Panc1 (cell line): ENCODE measurements at regions not wholly inside any gene's neighbourhood (a gene's known extent, or its start where the extent isn't known, plus 50 kb on each side); places are given as distances from the start of the nearest gene placed in this dataset.

Source experiments
- ATAC-seq: fragments of 200-7000 bp; cut with Tn5 transposase; 2 replicates; pipeline ENCODE4 v1.9.1; 2020; ENCODE audit warnings: mild to moderate bottlenecking, moderate library complexity
- BruUV-seq: library from RNA; stranded (reverse); fragments of 400-500 nt; replicated peaks from 2 replicates; lab custom pipeline; 2021; lab: Mats Ljungman, UMichigan
- CTCF ChIA-PET: fragments of 300-600 bp; sonication (Branson Sonifier 250); formaldehyde crosslinking; loops from one replicate; lab custom pipeline; 2022; ENCODE audit warnings: antibody characterized with exemption; lab: Charles Lee
- POLR2A ChIA-PET: fragments of 300-600 bp; sonication (Branson Sonifier 250); formaldehyde crosslinking; loops from one replicate; lab custom pipeline; 2022; ENCODE audit warnings: antibody characterized with exemption; lab: Charles Lee
- DNase-seq: peaks from one replicate; pipeline ENCODE4 v3.0.0-alpha.2; 2010; ENCODE audit warnings: low read depth, low spot score
- H3K27ac ChIP-seq: 2 replicates; pipeline ENCODE4 v1.5.1; 2011; ENCODE audit warnings: mild to moderate bottlenecking, low read length, inconsistent platforms
- H3K27me3 ChIP-seq: fragments of 200-500 bp; sonication (Bioruptor generic); 2 replicates; pipeline ENCODE4 v1.6.0; 2014; ENCODE audit warnings: low read length, inconsistent platforms; ENCODE audit not compliant: control insufficient read depth, insufficient read depth
- H3K36me3 ChIP-seq: fragments of 200-500 bp; sonication (Bioruptor generic); 2 replicates; pipeline ENCODE4 v1.5.1; 2014; ENCODE audit warnings: inconsistent platforms, mild to moderate bottlenecking, low read length, moderate library complexity; ENCODE audit not compliant: control insufficient read depth, insufficient read depth
- H3K4me1 ChIP-seq: 2 replicates; pipeline ENCODE4 v1.5.1; 2011; ENCODE audit warnings: inconsistent platforms, mild to moderate bottlenecking, low read length, moderate library complexity; ENCODE audit not compliant: control insufficient read depth, insufficient read depth
- H3K4me3 ChIP-seq, 2 experiments: 2 replicates each; pipeline ENCODE4 v1.5.1; 2011 to 2012; ENCODE audit warnings: low read depth in 2 of 2, low read length in 2 of 2, mild to moderate bottlenecking in 2 of 2, inconsistent platforms in 1 of 2, moderate library complexity in 1 of 2
- H3K9me3 ChIP-seq: fragments of 200-500 bp; sonication (Bioruptor generic); 2 replicates; pipeline ENCODE4 v1.5.1; 2014; ENCODE audit warnings: low read depth, mild to moderate bottlenecking, inconsistent platforms, low read length, moderate library complexity; ENCODE audit not compliant: control insufficient read depth, insufficient read depth
- CTCF ChIP-seq: fragments of 450-650 bp; IDR thresholded peaks from 2 replicates; pipeline ENCODE4 v1.5.1; 2017; ENCODE audit warnings: mild to moderate bottlenecking
- POLR2AphosphoS5 ChIP-seq: IDR thresholded peaks from 2 replicates; pipeline ENCODE4 v1.6.1; 2012; ENCODE audit warnings: mild to moderate bottlenecking, low read depth, low read length, moderate library complexity
- REST ChIP-seq, 2 experiments: IDR thresholded peaks; 2 replicates each; pipeline ENCODE4 v1.6.1; 2011 to 2012; ENCODE audit warnings: low read depth in 2 of 2, control low read depth in 1 of 2, low read length in 1 of 2, mild to moderate bottlenecking in 1 of 2, moderate library complexity in 1 of 2; ENCODE audit not compliant: insufficient read depth in 1 of 2
- SIN3A ChIP-seq: IDR thresholded peaks from 2 replicates; pipeline ENCODE4 v1.6.1; 2012; ENCODE audit warnings: low read depth, mild to moderate bottlenecking, low read length, moderate library complexity, borderline replicate concordance; ENCODE audit not compliant: insufficient read depth
- TCF7L2 ChIP-seq: IDR thresholded peaks from 2 replicates; pipeline ENCODE4 v1.6.1; 2011; ENCODE audit warnings: mild to moderate bottlenecking, low read depth, low read length, inconsistent platforms
- in situ Hi-C: cut with HindIII; loops from 2 replicates; pipeline ENCODE4 v1.10.0; 2016; ENCODE audit warnings: low sequenced_read_pairs, low pct_unique_long_range_greater_than_20kb
- intact Hi-C: fragments of 100-400 bp; cut with micrococcal nuclease; formaldehyde crosslinking; loops from one replicate; pipeline ENCODE4 v1.10.0; 2022; ENCODE audit not compliant: unreplicated experiment

- in situ Hi-C loops: no loop called here
- TF ChIP-seq REST (IDR thresholded peaks at IDR 0.05; ENCODE audit: insufficient read depth in 1 of 2, low read depth in 2 of 2, low read length in 1 of 2) (no peak), SIN3A (no peak), TCF7L2 (no peak), POLR2AphosphoS5 (no peak), CTCF (no peak)
- DNase-seq (no peak), ATAC-seq (no peak)
- H3K27ac ChIP-seq: no peak overlapping the region
- no peaks in the 10 kb centered on the region for H3K4me1 ChIP-seq
- POLR2A ChIA-PET: no interaction called here
- intact Hi-C loops: no loop called here
- H3K36me3 ChIP-seq: no peaks in the 10 kb centered on the region
- no peaks in the 10 kb centered on the region for H3K9me3 ChIP-seq
- CTCF ChIA-PET: no interaction called here
- H3K27me3 ChIP-seq: no peaks in the 10 kb centered on the region
- H3K4me3 ChIP-seq: no peak overlapping the region
- no TSS peak for BruUV-seq
Measured at GRCh38 chr1:57721001-57721400, 297.1 kb upstream of the DAB1 start.

- ChIA-PET POLR2A (no interaction called here), CTCF (no interaction called here)
- no peak for ATAC-seq
Measured at GRCh38 chr1:57719274-57719673, 295.4 kb upstream of the DAB1 start.

GRCh38 chr1:57713501-57713900, 289.6 kb upstream of the DAB1 start:
- intact Hi-C loops: no loop called here
- Histone ChIP-seq H3K36me3 (no peaks in the 10 kb centered on the region), H3K4me1 (no peaks in the 10 kb centered on the region), H3K27ac (no peak overlapping the region), H3K4me3 (no peak overlapping the region), H3K27me3 (no peaks in the 10 kb centered on the region), H3K9me3 (no peaks in the 10 kb centered on the region)
- no peak for DNase-seq
- TF ChIP-seq CTCF (no peak), POLR2AphosphoS5 (no peak), SIN3A (no peak), TCF7L2 (no peak), REST (IDR thresholded peaks at IDR 0.05; ENCODE audit: insufficient read depth in 1 of 2, low read depth in 2 of 2, low read length in 1 of 2) (no peak)
- ATAC-seq: no peak
- no TSS peak for BruUV-seq
- in situ Hi-C loops: no loop called here
- POLR2A ChIA-PET: no interaction called here
- CTCF ChIA-PET: no interaction called here

More at GRCh38 chr1:57719274-57719673, 295.4 kb upstream of the DAB1 start:
- no peak for DNase-seq
- TF ChIP-seq POLR2AphosphoS5: no peak
- TF ChIP-seq SIN3A: no peak
- TF ChIP-seq TCF7L2: no peak
- no peaks in the 10 kb centered on the region for H3K36me3 ChIP-seq
- intact Hi-C loops: no loop called here
- no peak overlapping the region for H3K4me3 ChIP-seq
- H3K27me3 ChIP-seq: no peaks in the 10 kb centered on the region
- H3K9me3 ChIP-seq: no peaks in the 10 kb centered on the region
- no peaks in the 10 kb centered on the region for H3K4me1 ChIP-seq
- no TSS peak for BruUV-seq
- in situ Hi-C loops: no loop called here
- no peak overlapping the region for H3K27ac ChIP-seq
